ENCODE measurements at regions not wholly inside any gene's neighbourhood (a gene's known extent, or its start where the extent isn't known, plus 50 kb on each side); places are given as distances from the start of the nearest gene placed in this dataset.

DNA sequence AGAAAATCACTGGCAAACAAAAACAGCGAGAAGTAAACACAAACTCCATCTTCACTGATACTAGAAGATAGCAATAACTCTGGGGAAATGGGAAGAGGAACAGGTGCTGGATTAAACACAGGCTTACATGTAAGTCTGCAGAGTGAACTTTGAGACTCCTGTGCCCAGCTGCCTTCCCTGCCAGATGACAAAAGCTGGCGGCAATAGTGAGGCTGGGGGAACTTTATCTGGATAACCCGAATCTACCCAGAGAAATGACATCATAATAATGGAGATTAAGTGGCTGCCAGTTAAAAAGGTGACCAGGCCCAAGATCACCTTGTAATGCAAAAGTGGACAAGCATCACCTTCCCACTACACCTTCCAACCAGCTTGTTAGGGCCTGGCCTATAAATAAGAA is 184.5 kb downstream of the CHRM3 start:
- DNase-seq (no peak), ATAC-seq (no peak)
- Histone ChIP-seq H3K9me3 (ENCODE audit: low read length) (no peaks in the 10 kb centered on the region), H3K27me3 (ENCODE audit: low read length) (no peaks in the 10 kb centered on the region), H3K4me3 (ENCODE audit: low read length) (no peak overlapping the region), H4K20me1 (ENCODE audit: low read length) (no peaks in the 10 kb centered on the region), H3K9ac (ENCODE audit: low read length) (no peak overlapping the region), H3K4me1 (ENCODE audit: insufficient read depth, low read length) (no peaks in the 10 kb centered on the region), H3F3A (ENCODE audit: low read length, unreplicated experiment) (no peaks in the 10 kb centered on the region), H3K4me2 (ENCODE audit: low read length) (no peak overlapping the region), H3K27ac (ENCODE audit: low read length) (no peak overlapping the region), H3K36me3 (ENCODE audit: low read depth, low read length) (no peaks in the 10 kb centered on the region), H2AFZ (ENCODE audit: low read length) (no peak overlapping the region), H3K9me2 (replicated peaks; ENCODE audit: low read length) (no peaks in the 10 kb centered on the region), H3K79me2 (ENCODE audit: low read length) (no peaks in the 10 kb centered on the region)
- POLR2A ChIA-PET (ENCODE audit: unreplicated experiment): no interaction called here
- no peak for TF ChIP-seq EZH2 (IDR thresholded peaks at IDR 0.05; ENCODE audit: low read length, unreplicated experiment)
- TF ChIP-seq, protein P1, sequence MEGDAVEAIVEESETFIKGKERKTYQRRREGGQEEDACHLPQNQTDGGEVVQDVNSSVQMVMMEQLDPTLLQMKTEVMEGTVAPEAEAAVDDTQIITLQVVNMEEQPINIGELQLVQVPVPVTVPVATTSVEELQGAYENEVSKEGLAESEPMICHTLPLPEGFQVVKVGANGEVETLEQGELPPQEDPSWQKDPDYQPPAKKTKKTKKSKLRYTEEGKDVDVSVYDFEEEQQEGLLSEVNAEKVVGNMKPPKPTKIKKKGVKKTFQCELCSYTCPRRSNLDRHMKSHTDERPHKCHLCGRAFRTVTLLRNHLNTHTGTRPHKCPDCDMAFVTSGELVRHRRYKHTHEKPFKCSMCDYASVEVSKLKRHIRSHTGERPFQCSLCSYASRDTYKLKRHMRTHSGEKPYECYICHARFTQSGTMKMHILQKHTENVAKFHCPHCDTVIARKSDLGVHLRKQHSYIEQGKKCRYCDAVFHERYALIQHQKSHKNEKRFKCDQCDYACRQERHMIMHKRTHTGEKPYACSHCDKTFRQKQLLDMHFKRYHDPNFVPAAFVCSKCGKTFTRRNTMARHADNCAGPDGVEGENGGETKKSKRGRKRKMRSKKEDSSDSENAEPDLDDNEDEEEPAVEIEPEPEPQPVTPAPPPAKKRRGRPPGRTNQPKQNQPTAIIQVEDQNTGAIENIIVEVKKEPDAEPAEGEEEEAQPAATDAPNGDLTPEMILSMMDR (conservative IDR thresholded peaks at IDR 0.05; ENCODE audit: low read depth, low read length): no peak
- TF ChIP-seq EZH2phosphoT487 (IDR thresholded peaks at IDR 0.05; ENCODE audit: borderline replicate concordance, low read length): no peak
- intact Hi-C loops (cut with micrococcal nuclease): no loop called here
- CTCF ChIA-PET: no interaction called here
- BruUV-seq (replicated peaks): no TSS peak

DNA sequence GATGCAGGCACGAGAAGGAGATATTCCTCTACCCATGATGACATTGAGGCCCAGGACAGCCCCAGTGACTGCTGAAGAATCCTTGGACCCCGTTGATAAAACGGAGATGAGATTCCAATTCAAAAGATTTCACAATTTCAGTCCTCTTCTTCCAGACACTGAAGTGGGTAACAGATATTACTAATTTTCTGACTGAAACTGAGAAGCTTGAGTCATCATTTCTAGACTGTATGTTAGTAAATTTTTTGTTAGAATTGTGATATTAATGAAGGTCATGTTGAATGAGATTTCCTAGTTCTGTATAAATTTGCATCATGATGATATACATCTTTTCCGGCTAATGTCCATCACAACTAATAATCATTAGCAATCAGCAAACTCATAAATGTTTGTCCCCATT is 185.8 kb downstream of the CHRM3 start:
- ChIA-PET POLR2A (ENCODE audit: unreplicated experiment) (no interaction called here), CTCF (no interaction called here)
- H2AFZ ChIP-seq (ENCODE audit: low read length): no peak overlapping the region
- no peaks in the 10 kb centered on the region for H3K27me3 ChIP-seq (ENCODE audit: low read length)
- no peaks in the 10 kb centered on the region for H3F3A ChIP-seq (ENCODE audit: low read length, unreplicated experiment)
- H3K4me3 ChIP-seq (ENCODE audit: low read length): no peak overlapping the region
- no peak for DNase-seq
- TF ChIP-seq EZH2 (IDR thresholded peaks at IDR 0.05; ENCODE audit: low read length, unreplicated experiment): no peak
- TF ChIP-seq, protein P1 (conservative IDR thresholded peaks at IDR 0.05; ENCODE audit: low read depth, low read length): no peak
- TF ChIP-seq EZH2phosphoT487 (IDR thresholded peaks at IDR 0.05; ENCODE audit: borderline replicate concordance, low read length): no peak
- BruUV-seq (replicated peaks): no TSS peak
- no peaks in the 10 kb centered on the region for H3K4me1 ChIP-seq (ENCODE audit: insufficient read depth, low read length)
- H3K4me2 ChIP-seq (ENCODE audit: low read length): no peak overlapping the region
- no peak for ATAC-seq
- H3K9me2 ChIP-seq (replicated peaks; ENCODE audit: low read length): no peaks in the 10 kb centered on the region
- no peak overlapping the region for H3K9ac ChIP-seq (ENCODE audit: low read length)
- H3K79me2 ChIP-seq (ENCODE audit: low read length): no peaks in the 10 kb centered on the region
- no peak overlapping the region for H3K27ac ChIP-seq (ENCODE audit: low read length)
- no peaks in the 10 kb centered on the region for H3K9me3 ChIP-seq (ENCODE audit: low read length)
- no peaks in the 10 kb centered on the region for H4K20me1 ChIP-seq (ENCODE audit: low read length)
- H3K36me3 ChIP-seq (ENCODE audit: low read depth, low read length): no peaks in the 10 kb centered on the region
- intact Hi-C loops (cut with micrococcal nuclease): no loop called here

DNA sequence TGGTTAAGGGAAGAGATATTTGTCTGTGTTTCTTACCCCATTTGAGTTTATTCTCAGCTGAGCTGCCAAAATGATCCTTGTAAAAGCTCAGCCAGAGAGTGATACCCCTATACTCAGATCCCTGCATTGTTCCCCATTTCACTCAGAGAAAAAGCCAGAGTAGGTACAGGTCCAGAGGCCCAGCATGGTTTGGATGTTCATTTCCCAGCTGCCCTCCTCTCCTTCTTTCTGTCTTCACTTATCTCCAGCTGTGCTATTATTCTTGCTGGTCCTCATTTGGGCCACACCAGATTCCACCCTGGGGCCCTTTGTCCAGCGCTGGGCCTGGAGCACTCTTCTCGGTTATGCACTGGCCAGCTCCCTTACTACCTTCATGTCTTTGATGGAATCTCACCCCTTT is 187.7 kb downstream of the CHRM3 start:
- no peak for ATAC-seq
- no peaks in the 10 kb centered on the region for H3K4me1 ChIP-seq (ENCODE audit: insufficient read depth, low read length)
- no peak overlapping the region for H3K9ac ChIP-seq (ENCODE audit: low read length)
- no peak overlapping the region for H2AFZ ChIP-seq (ENCODE audit: low read length)
- H3K79me2 ChIP-seq (ENCODE audit: low read length): no peaks in the 10 kb centered on the region
- no peak overlapping the region for H3K4me3 ChIP-seq (ENCODE audit: low read length)
- H3K36me3 ChIP-seq (ENCODE audit: low read depth, low read length): no peaks in the 10 kb centered on the region
- ChIA-PET CTCF (interaction anchor here (0.5 kb wide), 1 partner anchor 72 kb away, joined by 4 read pairs; no protein-coding TSS in a partner anchor), POLR2A (ENCODE audit: unreplicated experiment) (no interaction called here)
- TF ChIP-seq, protein P1 (conservative IDR thresholded peaks at IDR 0.05; ENCODE audit: low read depth, low read length): no peak
- TF ChIP-seq EZH2 (IDR thresholded peaks at IDR 0.05; ENCODE audit: low read length, unreplicated experiment): no peak
- no peak for TF ChIP-seq EZH2phosphoT487 (IDR thresholded peaks at IDR 0.05; ENCODE audit: borderline replicate concordance, low read length)
- no peaks in the 10 kb centered on the region for H3K9me3 ChIP-seq (ENCODE audit: low read length)
- no peak overlapping the region for H3K4me2 ChIP-seq (ENCODE audit: low read length)
- no TSS peak for BruUV-seq (replicated peaks)
- no peaks in the 10 kb centered on the region for H3K9me2 ChIP-seq (replicated peaks; ENCODE audit: low read length)
- no peak for DNase-seq
- H4K20me1 ChIP-seq (ENCODE audit: low read length): no peaks in the 10 kb centered on the region
- intact Hi-C loops (cut with micrococcal nuclease): no loop called here
- no peak overlapping the region for H3K27ac ChIP-seq (ENCODE audit: low read length)
- no peaks in the 10 kb centered on the region for H3F3A ChIP-seq (ENCODE audit: low read length, unreplicated experiment)
- no peaks in the 10 kb centered on the region for H3K27me3 ChIP-seq (ENCODE audit: low read length)

Measured in PC-3 (cell line).